ENCODE measurements at regions not wholly inside any gene's neighbourhood (a gene's known extent, or its start where the extent isn't known, plus 50 kb on each side); places are given as distances from the start of the nearest gene placed in this dataset.

DNA sequence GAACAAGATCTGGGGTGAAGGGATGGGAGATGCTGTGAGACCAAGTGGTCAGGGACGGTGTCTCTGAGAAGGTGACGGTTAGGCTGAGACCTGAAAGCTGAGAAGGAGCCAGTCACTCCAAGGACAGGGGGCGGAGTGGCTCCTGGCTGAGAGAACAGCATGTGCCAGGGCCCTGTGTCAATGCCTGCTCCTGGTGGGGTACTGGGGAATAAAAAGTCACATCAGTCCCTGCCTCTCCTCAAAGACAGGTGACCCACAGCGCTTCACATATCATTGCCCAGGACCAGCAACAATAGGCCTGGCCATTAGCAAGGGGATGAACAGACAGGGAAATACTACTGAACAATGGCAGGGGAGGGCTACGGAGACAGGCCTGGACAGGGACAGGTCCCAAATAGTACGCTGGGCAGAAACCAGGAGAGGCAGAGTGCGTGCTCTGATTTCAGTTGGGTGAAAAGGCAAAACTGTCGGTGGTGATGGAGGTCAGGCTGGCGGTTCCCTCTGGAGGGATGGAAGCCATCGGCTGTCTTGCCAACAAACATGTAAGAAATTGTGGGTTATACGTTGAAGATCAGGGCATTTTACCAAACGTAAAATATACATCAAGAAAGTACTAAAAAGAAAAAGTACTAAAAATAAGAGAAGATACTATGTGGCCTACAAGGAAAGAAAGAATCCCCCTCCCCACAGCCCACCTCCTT lies 64.3 kb downstream of the C9orf50 start:
- TF ChIP-seq, protein P1, sequence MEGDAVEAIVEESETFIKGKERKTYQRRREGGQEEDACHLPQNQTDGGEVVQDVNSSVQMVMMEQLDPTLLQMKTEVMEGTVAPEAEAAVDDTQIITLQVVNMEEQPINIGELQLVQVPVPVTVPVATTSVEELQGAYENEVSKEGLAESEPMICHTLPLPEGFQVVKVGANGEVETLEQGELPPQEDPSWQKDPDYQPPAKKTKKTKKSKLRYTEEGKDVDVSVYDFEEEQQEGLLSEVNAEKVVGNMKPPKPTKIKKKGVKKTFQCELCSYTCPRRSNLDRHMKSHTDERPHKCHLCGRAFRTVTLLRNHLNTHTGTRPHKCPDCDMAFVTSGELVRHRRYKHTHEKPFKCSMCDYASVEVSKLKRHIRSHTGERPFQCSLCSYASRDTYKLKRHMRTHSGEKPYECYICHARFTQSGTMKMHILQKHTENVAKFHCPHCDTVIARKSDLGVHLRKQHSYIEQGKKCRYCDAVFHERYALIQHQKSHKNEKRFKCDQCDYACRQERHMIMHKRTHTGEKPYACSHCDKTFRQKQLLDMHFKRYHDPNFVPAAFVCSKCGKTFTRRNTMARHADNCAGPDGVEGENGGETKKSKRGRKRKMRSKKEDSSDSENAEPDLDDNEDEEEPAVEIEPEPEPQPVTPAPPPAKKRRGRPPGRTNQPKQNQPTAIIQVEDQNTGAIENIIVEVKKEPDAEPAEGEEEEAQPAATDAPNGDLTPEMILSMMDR (IDR thresholded peaks at IDR 0.05): no peak
- no peak for TF ChIP-seq POLR2A (IDR thresholded peaks at IDR 0.05)
